K562 (cell line): ENCODE measurements at regions not wholly inside any gene's neighbourhood (a gene's known extent, or its start where the extent isn't known, plus 50 kb on each side); places are given as distances from the start of the nearest gene placed in this dataset.
A peak's percentile ranks its signal among the peaks of the same experiment; 100 is the strongest.

Source experiments
- ATAC-seq: fragments of 200-7000 bp; cut with Tn5 transposase; 3 replicates; pipeline ENCODE4 v1.9.1; 2020; ENCODE audit warnings: moderate library complexity
- BruUV-seq: library from RNA; stranded (reverse); fragments of 400-500 nt; replicated peaks from 2 replicates; lab custom pipeline; 2021; lab: Mats Ljungman, UMichigan
- CTCF ChIA-PET: fragments of 300-600 bp; formaldehyde crosslinking; extraction: SDS; loops from one replicate; lab custom pipeline; 2021; ENCODE audit warnings: low intra/inter-chr PET ratio; lab: Yijun Ruan, JAX
- POLR2A ChIA-PET: fragments of 300-600, 350-650 bp; sonication (Branson Sonifier 250); formaldehyde crosslinking; extraction: SDS; loops from one replicate; lab custom pipeline; 2021; ENCODE audit warnings: antibody characterized with exemption, inconsistent platforms; lab: Yijun Ruan, JAX
- DNase-seq, 4 experiments: peaks; one replicate each; pipeline versions ENCODE4 v3.0.0 to v3.0.0-alpha.2; 2011 to 2018; ENCODE audit warnings: low spot score in 3 of 4, mixed read lengths in 3 of 4; ENCODE audit errors: extremely low read depth in 1 of 4
- FAIRE-seq: peaks from 2 replicates; lab custom pipeline; 2011; peaks lifted over from hg19 to GRCh38; lab: Jason Lieb, UNC
- H2AFZ ChIP-seq: 2 replicates; pipeline ENCODE4 v1.6.0; 2011; ENCODE audit warnings: low read depth, low read length, control low read depth, inconsistent platforms
- H3K27ac ChIP-seq: fragments of 200-600 bp; 3 replicates; pipeline ENCODE4 v1.8.0; 2011; ENCODE audit warnings: low read depth, mild to moderate bottlenecking, control low read depth, inconsistent platforms, low read length, moderate library complexity, mixed read lengths; ENCODE audit errors: extremely low read depth
- H3K27me3 ChIP-seq, 2 experiments: fragments of 300-600 bp in 1 of 2; 2 replicates in 1 of 2; 3 replicates in 1 of 2; pipeline versions ENCODE4 v1.6.0 to v1.8.0; 2011; ENCODE audit warnings: inconsistent platforms in 2 of 2, low read length in 2 of 2, mild to moderate bottlenecking in 1 of 2, mixed read lengths in 1 of 2, moderate library complexity in 1 of 2; ENCODE audit not compliant: control insufficient read depth in 2 of 2, insufficient read depth in 2 of 2
- H3K36me3 ChIP-seq: fragments of 300-600 bp; 3 replicates; pipeline ENCODE4 v1.8.0; 2011; ENCODE audit warnings: mild to moderate bottlenecking, low read length, inconsistent platforms; ENCODE audit not compliant: control insufficient read depth, insufficient read depth
- H3K4me1 ChIP-seq, 2 experiments: fragments of 200-600 bp in 1 of 2; replicated peaks in 1 of 2; 2 replicates in 1 of 2; 3 replicates in 1 of 2; pipeline versions ENCODE4 v1.5.1 to v1.8.0; 2011; ENCODE audit warnings: inconsistent platforms in 2 of 2, low read length in 2 of 2, mild to moderate bottlenecking in 1 of 2, mixed read lengths in 1 of 2, moderate library complexity in 1 of 2; ENCODE audit not compliant: control insufficient read depth in 2 of 2, insufficient read depth in 2 of 2
- H3K4me2 ChIP-seq: 2 replicates; pipeline ENCODE4 v1.6.1; 2011; ENCODE audit warnings: low read length, control low read depth, inconsistent platforms, mixed read lengths; ENCODE audit not compliant: insufficient read depth
- H3K4me3 ChIP-seq: fragments of 200-600 bp; sonication (generic), shearing (Covaris generic); 2 replicates; pipeline ENCODE4 v1.5.1; 2016; ENCODE audit warnings: control low read depth, inconsistent platforms
- H3K79me2 ChIP-seq: fragments of 200-600 bp; 3 replicates; pipeline ENCODE4 v1.8.0; 2011; ENCODE audit warnings: low read length, inconsistent platforms; ENCODE audit not compliant: control insufficient read depth, insufficient read depth
- H3K9ac ChIP-seq, 2 experiments: 2 replicates each; pipeline versions ENCODE4 v1.6.0 to v1.6.1; 2011; ENCODE audit warnings: low read depth in 2 of 2, low read length in 2 of 2, control low read depth in 1 of 2, inconsistent platforms in 1 of 2, mild to moderate bottlenecking in 1 of 2, mixed read lengths in 1 of 2; ENCODE audit not compliant: insufficient read depth in 1 of 2
- H3K9me1 ChIP-seq: one replicate; pipeline ENCODE4 v1.6.0; 2011; ENCODE audit warnings: inconsistent platforms, mild to moderate bottlenecking, low read length, moderate library complexity; ENCODE audit not compliant: control insufficient read depth, insufficient read depth
- H3K9me3 ChIP-seq: replicated peaks from 2 replicates; pipeline ENCODE4 v1.5.1; 2011; ENCODE audit warnings: low read depth, low read length, inconsistent platforms; ENCODE audit not compliant: control insufficient read depth, insufficient read depth
- H4K20me1 ChIP-seq: replicated peaks from 2 replicates; pipeline ENCODE4 v1.6.1; 2011; ENCODE audit warnings: low read length, inconsistent platforms, mixed read lengths; ENCODE audit not compliant: control insufficient read depth, insufficient read depth
- ARID3A ChIP-seq: IDR thresholded peaks from 2 replicates; pipeline ENCODE4 v1.6.1; 2012; ENCODE audit warnings: low read depth, low read length, improper control_type of control experiment, borderline replicate concordance
- CBFA2T3 ChIP-seq: fragments of 450-650 bp; IDR thresholded peaks from 2 replicates; pipeline ENCODE4 v1.6.1; 2017
- TFAP4 ChIP-seq: sonication (generic); formaldehyde crosslinking; IDR thresholded peaks from 2 replicates; pipeline ENCODE4 v1.8.0; 2022; ENCODE audit warnings: missing genetic modification reagents, mild to moderate bottlenecking, moderate library complexity, borderline replicate concordance
- ZKSCAN1 ChIP-seq: fragments of 150-350 bp; IDR thresholded peaks from 2 replicates; pipeline ENCODE4 v1.6.1; 2016; ENCODE audit warnings: low read depth, low read length
- ZNF277 ChIP-seq: fragments of 250-450 bp; sonication (Bioruptor Pico); IDR thresholded peaks from 2 replicates; pipeline ENCODE4 v1.8.0; 2022; ENCODE audit warnings: inconsistent platforms, mild to moderate bottlenecking, moderate library complexity, borderline replicate concordance
- WGBS: fragments of 100-300 bp; shearing (Covaris generic); methylation state at CpG from one replicate; pipeline ENCODE4 v1.1.6; 2016; ENCODE audit warnings: low coverage, mixed read lengths; ENCODE audit not compliant: insufficient coverage; ENCODE audit errors: missing lambda C conversion rate; 5-methylcytosine and 5-hydroxymethylcytosine counted together
- in situ Hi-C: fragments of 300-500 bp; cut with MboI; formaldehyde crosslinking; loops from 4 replicates; pipeline ENCODE4 v1.15.0; 2018; ENCODE audit warnings: inconsistent platforms, mixed read lengths
- intact Hi-C: fragments of 100-400 bp; cut with micrococcal nuclease; formaldehyde crosslinking; loops from 2 replicates; pipeline ENCODE4 v1.14.2; 2022

- TF ChIP-seq ZNF277 (CRISPR knock-in tag) (no peak), CBFA2T3 (no peak), ARID3A (no peak)
- TF ChIP-seq, all 486 proteins: peak for 0
These were observed 403.6 kb downstream of the PTPRU start (continued) for GRCh38 chr1:29639741-29640427.

GRCh38 chr1:29639156-29639736 lies 402.9 kb downstream of the PTPRU start:
- Histone ChIP-seq H3K4me3 (no peak overlapping the region), H3K36me3 (no peaks in the 10 kb centered on the region), H3K27ac (no peak overlapping the region), H3K27me3 (peaks cover 0 to 14% of the 10 kb centered on the region in 2 experiments; a peak in 2 of 5 replicates), H3K79me2 (no peaks in the 10 kb centered on the region), H4K20me1 (peaks cover 1% of the 10 kb centered on the region; the same call in 1 of the 2 replicates), H3K4me1 (no peaks in the 10 kb centered on the region), H3K4me2 (no peak overlapping the region), H3K9me3 (no peaks in the 10 kb centered on the region), H3K9me1 (no peaks in the 10 kb centered on the region), H3K9ac (no peak overlapping the region), H2AFZ (no peak overlapping the region)
- BruUV-seq, result no TSS peak
- ChIA-PET CTCF (no interaction called here), POLR2A (interaction anchor here (0.5 to 0.7 kb wide), 3 partner anchors 26 to 363 kb away, joined by 3 read pairs; no protein-coding TSS in a partner anchor)
- in situ Hi-C loops (no loop called here), intact Hi-C loops (no loop called here)
- TF ChIP-seq ZKSCAN1 (peak; percentile 78), TFAP4 (CRISPR knock-in tag) (no peak)
- FAIRE-seq (no peak), ATAC-seq (no peak), DNase-seq (no peak)
- 4% methylated on average over 6 of the region's 6 CpGs for WGBS
